Stimulated activated CD4-positive, alpha-beta T cell treated with anti-CD3 and anti-CD28 coated beads, Interleukin-15, amount 100 ng/mL, for 24 hours (primary cell): ENCODE measurements at regions not wholly inside any gene's neighbourhood (a gene's known extent, or its start where the extent isn't known, plus 50 kb on each side); places are given as distances from the start of the nearest gene placed in this dataset.

Experiments used
- DNase-seq: peaks from one replicate; pipeline ENCODE4 v3.0.0-alpha.2; 2020

DNA sequence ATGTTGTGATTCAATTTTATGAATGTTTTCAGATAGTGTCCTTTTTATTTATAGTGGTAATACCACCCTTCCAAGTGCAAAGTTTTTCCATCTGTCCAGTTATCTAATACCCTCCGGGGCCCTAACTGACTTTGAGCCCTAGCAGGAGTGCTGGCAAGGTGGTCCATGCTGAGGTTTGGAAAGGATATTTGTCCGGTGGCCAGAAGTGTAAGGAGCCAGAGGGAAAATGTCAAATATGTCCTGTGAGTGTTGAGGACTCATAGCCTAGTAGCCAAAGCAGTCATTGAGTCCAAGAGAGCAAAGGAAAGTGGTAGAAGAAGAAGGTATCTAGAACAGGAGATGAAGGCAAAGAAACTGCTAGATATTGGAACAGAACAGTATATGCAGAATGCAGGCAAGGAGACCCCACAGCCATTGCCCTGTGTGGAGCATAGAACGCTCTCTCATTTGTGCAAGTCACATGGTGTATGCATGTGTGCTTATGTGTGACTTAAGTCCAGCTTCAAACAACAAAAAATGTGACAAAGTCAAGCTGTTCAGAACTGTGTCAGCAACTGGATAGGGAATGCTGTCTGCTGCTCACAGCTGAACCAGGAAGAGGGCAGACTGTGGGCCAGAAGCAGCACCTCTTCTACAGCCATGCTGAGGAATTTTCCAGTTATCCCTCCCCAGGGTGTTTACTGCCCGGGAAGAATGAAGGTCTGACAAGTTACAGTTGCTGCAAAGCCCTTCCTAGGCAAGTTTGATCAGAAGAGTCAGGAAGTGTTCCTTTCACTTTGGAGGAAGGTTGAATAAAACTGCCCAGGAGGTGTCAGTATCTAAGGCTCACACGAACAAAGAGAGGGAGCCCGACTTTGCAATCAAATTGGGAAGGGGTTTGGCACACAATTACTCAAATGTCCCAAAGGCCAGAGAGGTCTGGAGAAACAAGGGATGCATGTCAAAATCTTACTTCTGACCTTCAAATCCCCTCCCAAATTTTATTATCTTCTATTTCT lies 463.3 kb upstream of the DMAC1 start:
- DNase-seq: no peak

DNA sequence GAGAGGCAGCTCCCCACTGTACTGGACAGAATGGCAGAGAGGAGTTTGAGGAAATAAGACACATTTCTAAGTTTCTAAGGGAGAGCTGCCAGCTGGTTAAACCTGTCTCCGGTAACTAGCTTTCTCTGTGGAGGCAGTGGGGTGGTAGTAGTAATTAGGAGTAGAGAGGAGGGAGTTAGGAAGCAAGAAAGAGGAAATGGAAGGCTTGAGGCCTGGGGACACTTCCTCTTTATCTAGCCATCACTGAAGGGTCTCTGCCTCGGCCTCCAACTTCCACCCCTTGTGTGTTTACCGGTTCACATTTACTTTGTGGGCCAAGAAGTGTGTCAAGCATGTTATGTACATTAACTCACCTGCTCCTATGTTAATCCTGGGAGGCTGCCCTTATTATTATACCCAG lies 462.2 kb upstream of the DMAC1 start:
- no peak for DNase-seq

DNA sequence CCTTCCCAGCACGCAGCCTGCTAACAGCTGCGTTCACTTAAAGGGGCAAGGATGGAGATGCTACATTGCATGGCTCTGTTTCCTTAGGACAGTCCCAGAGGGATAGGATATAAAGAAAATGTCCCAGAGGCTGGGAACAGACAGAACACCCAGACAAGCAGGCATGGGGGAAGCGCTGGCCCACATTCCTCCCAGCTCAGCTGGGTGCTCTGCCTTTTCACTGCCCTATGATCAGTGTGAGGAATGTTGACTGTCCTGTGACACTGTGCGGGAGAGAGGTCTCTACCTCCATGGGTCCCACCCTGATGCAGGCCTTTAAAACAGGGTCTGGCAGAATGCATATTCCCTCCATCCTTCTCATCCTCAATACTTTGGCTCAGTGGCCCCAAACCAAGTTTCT lies 459.4 kb upstream of the DMAC1 start:
- no peak for DNase-seq

DNA sequence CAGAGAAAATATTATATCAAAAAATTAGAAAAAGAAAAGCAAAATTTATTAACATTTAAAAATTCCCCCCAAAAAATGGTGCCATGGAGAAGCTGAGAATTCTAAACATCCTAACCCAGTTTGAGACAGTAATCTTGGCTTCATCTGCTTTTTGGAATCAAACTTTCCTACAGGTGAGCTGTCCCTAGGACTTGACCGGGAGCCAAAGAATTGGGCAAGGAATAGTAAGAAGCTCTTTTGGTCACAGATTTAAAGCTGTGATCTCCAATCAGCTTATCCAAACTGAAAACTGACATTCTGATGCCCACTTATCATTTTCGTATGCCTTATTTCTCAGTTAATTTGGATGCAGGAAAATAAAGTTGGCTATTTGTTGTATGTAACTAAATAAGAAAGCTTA lies 457.3 kb upstream of the DMAC1 start:
- no peak for DNase-seq

- no peak for DNase-seq
Measured at GRCh38 chr9:8255850-8256249, 456.3 kb upstream of the DMAC1 start.

DNA sequence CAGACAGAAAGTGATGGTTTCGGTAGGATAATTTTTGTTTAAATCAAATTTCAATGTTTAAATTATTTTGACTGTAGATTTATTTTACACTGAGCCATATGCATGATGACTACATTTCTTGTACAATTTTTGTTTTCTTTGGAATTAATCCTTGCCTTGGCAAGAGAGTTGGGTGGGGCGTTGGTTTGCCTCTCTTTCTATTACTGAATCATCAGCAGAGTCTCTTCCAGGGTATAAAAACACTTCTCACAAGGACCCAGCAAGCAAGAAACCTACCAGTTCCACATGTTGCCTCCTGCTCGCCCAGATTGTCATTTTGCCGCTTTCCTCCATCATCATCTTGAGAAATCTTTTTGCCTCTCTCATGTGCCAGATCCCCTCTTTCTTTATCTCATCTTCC lies 455.0 kb upstream of the DMAC1 start:
- no peak for DNase-seq

- no peak for DNase-seq
Measured at GRCh38 chr9:8252445-8252844, 452.9 kb upstream of the DMAC1 start.

DNA sequence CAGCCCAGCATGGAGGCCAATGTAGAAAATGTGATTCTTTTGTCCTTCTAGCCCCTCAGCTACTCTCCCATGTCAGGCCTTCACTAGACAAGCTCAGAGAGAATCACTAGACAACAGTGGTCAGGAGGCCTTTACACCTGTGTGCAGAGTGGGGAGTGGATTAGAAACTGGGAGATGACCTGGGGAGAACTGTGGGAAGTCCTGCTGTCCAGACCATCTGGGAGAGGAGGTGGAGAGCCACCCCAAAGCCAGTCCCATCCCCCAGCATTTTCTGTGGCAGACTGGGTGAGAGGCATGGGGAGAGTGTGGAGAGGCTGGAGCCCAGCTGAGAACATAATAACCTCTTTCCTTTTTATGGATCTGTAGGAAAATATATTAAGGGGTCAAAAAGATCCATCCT lies 452.0 kb upstream of the DMAC1 start:
- DNase-seq: no peak

DNA sequence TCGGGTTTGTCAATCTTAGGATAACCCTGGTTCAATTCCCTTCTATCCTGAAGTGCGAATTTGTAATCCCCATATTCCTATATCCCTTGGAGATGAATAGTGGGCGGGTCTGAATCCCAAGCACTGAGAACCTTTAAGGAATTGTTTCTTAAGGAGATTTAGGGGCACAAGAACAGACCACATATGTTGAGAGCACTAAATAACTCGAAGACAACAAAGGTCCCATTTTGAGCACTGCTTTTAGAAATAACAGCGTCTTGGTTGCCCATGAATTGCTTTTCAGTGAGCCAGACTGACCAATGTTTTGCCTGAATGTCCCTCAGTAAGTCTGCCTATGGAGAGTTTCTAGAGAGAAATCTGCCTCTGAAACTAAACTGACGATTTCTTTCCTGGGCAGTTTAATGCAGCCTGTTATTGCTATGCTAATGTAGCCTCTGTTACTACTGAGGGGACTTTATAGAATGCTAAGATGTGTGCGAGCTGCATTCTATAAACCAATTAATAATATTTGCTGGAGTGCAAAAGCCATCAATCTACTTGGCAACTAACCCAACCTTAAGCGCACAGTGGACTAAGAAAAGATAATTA lies 445.0 kb upstream of the DMAC1 start:
- no peak for DNase-seq

DNA sequence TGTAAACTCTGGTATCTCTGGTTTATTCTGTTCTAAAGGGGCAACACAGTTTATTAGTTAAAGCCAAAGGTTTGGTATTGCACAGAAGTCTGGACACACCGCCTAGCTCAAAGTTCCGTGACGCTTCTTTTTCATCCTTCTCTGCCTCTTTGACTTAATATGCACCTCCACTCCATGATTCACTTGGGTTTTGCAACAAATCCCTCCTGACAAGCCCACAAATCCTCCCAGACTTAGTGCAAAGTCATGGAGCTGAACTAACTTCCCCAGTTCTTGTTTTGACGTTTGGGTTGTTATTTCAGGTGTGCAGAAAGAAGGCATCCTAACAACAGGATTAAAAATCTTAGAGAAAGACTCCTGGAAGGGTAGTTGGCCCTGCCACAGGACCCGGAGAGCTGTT lies 441.6 kb upstream of the DMAC1 start:
- DNase-seq: no peak

GRCh38 chr9:8237096-8237495 lies 437.5 kb upstream of the DMAC1 start:
- DNase-seq: no peak

DNA sequence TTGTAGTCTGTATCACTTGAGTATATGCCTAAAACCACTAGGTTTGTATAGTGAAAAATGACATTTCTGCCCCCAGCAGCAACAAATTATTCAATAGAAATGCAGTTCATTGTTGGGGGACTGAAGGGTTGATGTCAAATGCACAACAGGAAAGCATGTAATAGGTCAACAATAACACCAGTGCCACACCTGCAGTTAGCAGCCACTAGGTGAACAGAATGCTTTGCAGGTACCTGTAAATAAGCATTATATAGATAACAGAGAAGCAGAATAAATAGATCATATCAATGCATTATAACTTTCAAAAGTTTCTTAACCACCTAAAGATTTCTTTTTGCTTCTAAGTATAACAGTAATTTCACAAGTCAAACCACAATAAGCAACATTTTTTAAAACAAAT lies 435.9 kb upstream of the DMAC1 start:
- DNase-seq: no peak

DNA sequence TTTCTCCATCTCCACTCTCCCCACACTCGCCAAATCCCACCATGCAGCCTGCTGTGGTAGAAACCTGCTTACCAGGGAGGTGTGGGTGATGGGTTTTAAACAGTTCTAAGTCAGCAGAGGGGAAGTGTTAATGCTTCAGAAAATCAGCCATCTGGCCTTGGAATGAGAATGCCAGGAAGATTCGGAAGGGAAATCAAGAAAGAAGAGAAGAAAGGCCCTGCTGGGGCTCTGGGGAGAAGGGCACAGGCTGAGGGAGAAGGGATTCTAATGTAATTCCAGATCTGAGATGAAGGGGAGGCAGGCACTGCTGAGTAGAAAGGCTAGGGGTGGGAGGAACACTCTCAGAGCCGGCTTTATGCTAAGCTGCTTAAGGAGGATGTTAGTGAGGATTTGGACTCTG lies 434.7 kb upstream of the DMAC1 start:
- no peak for DNase-seq

DNA sequence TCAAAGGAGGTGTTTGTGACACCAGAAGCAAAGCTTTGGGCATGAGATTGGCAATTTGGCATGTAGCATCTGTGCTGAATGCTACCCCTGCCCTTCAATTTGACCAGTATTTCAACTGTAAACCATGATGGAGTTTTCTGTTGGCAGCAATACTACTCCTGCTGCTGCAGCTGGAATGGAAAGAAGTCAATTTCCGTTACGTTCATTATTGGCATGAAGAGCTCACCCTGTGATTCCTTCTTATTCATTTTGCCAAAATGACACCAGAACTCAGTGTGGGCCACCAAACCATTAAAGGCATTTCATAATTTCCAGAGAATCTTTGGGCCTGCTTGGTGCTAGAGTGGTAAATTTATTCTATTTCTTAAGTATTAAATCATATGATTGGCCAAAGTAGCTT lies 433.1 kb upstream of the DMAC1 start:
- DNase-seq: no peak

DNA sequence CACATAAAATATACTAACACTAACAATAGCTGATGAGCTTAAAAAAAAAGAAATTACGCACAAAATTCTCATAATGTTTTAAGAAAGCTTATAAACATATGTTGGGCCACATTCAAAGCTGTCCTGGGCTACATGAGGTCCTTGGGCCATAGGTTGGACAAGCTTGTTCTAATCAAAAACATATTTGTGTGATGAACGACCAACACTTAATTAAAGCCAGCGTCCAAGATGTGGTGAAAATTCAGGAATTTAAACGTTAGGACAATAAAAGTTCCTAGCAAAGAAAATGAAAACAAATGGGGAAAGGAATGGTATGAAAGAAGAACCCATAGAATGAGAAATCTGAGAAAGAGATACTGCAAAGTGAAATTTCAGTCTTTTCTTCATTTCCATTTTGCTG lies 429.6 kb upstream of the DMAC1 start:
- DNase-seq: no peak

DNA sequence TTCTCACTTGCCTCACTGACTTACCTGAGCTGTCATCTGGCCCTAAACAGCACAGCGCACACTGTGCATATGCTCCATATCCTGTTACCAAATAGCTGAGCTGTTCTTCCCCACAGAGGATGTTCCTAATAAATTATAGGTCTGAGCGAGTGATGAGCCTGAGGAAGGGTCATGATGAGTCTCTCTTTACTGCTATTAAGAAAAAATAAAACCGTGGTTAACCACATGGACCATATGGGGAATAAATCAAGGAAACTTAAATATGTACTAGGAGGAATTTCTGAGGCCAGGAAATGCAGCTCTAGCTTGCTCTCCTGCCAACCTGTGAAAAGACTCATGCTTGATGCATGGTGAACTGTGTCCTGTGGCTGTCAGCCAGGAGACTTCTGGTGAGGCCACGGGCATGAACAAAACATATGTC lies 424.8 kb upstream of the DMAC1 start:
- no peak for DNase-seq

DNA sequence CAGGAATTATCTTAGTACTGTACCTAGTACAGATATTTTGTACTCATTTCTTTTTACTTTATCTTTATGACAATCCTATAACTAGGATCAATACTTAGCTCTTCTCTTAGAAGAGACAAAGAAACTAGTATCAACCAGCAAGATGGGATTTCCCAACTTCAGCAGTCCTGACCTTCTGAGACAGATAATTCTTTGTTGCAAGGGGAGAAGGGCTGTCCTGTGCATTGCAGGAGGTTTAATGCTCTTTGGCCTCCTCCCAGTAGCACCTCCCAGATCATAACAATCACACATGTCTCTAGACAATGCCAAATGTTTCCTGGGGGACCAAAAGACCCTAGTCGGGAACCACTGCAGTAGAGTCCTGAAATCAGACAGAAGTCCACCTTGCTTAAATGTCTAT lies 424.3 kb upstream of the DMAC1 start:
- DNase-seq: no peak

DNA sequence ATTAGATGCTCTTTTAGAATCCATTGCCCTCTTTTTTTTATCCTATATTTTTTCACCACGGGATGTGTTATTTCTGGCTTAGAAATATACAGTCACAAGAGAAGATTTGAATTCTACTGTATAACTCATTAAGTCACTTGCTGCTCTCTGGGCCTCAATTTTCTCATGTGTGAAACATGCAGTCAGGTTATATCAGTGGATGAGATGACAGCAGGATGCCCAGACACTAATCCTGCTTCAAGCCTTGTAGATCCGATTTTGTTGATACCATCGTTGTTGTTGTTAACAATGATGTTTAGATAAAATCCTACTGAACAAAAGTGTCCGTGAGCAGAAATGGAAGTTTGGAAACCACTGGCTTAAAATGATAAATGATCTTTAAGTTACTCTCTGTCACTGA lies 421.9 kb upstream of the DMAC1 start:
- no peak for DNase-seq

DNA sequence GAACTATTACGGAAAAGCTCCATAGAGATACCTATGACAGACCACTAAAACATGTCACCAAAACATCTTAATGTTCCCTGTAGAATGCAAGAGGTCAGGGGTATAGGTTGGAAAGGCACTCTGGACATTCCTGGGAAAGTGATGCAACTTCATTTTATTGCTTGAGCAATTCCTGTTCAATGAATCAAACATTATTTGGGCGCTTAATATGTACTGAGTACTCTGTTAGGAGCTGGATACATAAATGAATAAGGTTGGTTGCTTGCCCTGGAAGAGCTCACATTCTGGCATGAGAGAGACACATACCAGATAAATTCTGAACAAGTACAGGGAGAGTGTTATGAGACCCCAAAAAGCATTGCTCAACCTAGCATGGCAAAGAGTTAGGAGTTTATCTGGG lies 408.9 kb upstream of the DMAC1 start:
- DNase-seq: no peak

DNA sequence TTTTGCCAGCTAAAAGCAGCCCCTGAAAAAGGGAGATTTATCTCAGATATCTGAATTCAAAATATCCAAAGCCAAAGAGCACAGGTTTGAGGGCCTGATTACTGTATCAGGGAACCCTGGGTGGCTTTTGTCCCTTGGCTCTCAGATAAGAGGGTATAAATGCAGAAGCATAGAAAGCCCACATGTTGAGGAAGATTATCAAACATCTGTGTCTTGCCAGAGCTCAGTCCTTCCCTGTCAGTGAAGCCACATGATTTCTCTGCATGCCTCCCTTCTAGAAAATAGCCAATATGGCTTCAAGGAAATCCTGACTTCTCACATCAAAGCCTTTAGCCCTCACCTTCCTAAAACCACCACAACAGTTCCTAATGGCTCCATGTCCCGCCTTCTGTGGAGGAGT lies 408.0 kb upstream of the DMAC1 start:
- no peak for DNase-seq

GRCh38 chr9:8206720-8207119 lies 407.1 kb upstream of the DMAC1 start:
- no peak for DNase-seq

DNA sequence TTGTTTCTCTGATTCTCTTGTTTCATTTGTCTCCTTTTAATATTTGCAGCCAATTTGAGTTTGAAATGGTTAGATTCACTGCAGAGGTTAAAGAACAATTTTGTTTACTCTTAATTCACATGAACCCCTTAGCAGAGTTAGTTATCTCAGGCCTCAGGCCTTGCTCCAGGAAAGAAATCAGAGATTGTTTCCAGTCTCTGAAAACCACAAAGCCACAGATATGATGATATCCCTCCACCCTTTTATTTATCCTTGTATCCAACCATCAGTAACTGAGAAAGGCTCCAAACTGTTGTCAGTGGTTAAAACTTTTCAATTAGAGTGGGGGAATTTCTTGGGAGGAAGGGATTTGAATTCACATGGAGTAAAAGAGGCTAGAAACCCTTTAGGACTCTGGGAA lies 406.0 kb upstream of the DMAC1 start:
- no peak for DNase-seq

DNA sequence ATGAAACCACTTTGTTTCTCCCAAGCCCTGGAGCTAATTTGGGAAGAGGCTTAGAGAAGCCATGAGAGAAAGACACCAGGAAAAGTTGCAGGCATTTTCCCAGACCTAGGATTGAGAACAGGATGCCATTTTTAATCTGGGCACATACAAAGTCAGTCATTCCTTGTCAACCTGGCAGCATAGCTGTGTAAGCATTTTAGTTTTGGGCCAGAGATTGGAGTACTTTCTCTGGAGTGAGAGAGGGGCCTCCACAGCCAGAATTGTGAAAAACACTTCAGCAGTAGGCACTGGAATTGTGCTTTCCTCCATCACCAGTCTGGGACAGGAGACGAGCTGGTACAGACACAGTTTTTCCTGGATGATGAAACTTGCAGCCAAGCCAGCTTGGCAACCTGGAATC lies 390.3 kb upstream of the DMAC1 start:
- DNase-seq: no peak

DNA sequence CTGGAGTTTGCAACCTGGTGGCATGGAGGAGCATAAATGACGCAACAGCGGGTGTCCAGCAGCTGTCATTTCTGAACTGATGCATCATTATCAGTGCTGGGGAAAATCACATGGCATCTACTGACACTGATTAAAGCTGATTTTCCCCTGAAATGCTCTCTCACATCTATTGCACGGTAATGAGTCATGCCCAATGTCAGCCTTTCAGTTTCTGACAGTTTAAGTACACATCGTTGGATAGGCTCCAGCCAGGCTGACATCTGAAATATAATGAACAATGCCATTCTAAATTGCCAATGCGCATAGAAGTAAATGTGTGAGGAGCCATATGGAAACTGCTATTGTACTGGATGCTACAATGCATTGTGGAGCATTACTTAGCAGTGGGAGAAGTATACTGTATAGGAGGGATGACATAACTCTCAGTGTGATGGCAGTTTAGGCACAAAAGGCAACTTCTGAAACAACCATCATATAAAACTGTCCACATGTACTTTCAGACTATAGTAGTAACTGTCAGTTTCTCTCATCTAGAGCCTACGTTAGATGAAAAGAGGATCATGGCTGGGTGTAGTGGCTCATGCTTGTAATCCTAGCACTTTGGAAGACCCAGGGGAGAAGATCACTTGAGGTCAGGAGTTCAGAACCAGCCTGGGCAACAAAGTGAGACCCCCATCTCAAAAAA lies 389.3 kb upstream of the DMAC1 start:
- DNase-seq: peak; percentile 43
